HUES48 (cell line): ENCODE measurements at regions not wholly inside any gene's neighbourhood (a gene's known extent, or its start where the extent isn't known, plus 50 kb on each side); places are given as distances from the start of the nearest gene placed in this dataset.
A peak's percentile ranks its signal among the peaks of the same experiment; 100 is the strongest.

Source experiments
- H3K27ac ChIP-seq: one replicate; pipeline ENCODE4 v1.7.0; 2013; ENCODE audit warnings: low read depth, low read length, inconsistent platforms
- H3K27me3 ChIP-seq: 2 replicates; pipeline ENCODE4 v1.6.1; 2013; ENCODE audit warnings: mild to moderate bottlenecking, low read length; ENCODE audit not compliant: control insufficient read depth, insufficient read depth
- H3K36me3 ChIP-seq: 2 replicates; pipeline ENCODE4 v1.6.1; 2013; ENCODE audit warnings: low read length; ENCODE audit not compliant: control insufficient read depth, insufficient read depth
- H3K4me1 ChIP-seq: 2 replicates; pipeline ENCODE4 v1.6.1; 2013; ENCODE audit warnings: mild to moderate bottlenecking, low read length; ENCODE audit not compliant: control insufficient read depth, insufficient read depth
- H3K4me3 ChIP-seq: 2 replicates; pipeline ENCODE4 v1.5.1; 2013; ENCODE audit warnings: mild to moderate bottlenecking, low read depth, low read length
- H3K9ac ChIP-seq: 2 replicates; pipeline ENCODE4 v1.6.1; 2013; ENCODE audit warnings: mild to moderate bottlenecking, low read depth, low read length, moderate library complexity
- H3K9me3 ChIP-seq: 2 replicates; pipeline ENCODE4 v1.6.1; 2013; ENCODE audit warnings: low read length; ENCODE audit not compliant: control insufficient read depth, insufficient read depth

GRCh38 chr12:4843907-4844306 is 65.8 kb upstream of the KCNA1 start:
- H3K4me1 ChIP-seq: no peaks in the 10 kb centered on the region
- H3K27ac ChIP-seq: no peak overlapping the region
- H3K27me3 ChIP-seq: no peaks in the 10 kb centered on the region
- H3K36me3 ChIP-seq: no peaks in the 10 kb centered on the region
- no peak overlapping the region for H3K4me3 ChIP-seq
- no peaks in the 10 kb centered on the region for H3K9me3 ChIP-seq
- H3K9ac ChIP-seq: no peak overlapping the region

DNA sequence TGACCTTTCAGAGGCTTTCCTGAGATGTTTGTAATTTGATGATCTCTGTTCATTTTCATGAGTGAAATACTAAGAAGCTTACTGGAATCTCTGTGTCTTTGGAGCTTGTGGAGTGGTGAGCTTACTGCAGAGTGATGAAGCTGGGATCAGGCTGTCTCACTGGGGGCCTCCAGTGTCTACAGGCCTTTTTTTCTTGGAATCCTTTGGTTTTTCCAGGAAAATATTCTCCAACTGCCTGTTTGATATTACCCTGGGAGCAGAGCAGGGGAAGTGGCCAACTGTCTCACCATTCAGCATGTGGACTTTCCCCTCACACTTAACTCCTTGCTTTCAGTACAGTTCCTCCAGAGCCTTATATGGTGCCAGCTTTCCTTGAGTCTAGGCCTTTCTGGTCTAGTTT is 62.0 kb upstream of the KCNA1 start:
- no peak overlapping the region for H3K27ac ChIP-seq
- no peak overlapping the region for H3K4me3 ChIP-seq

GRCh38 chr12:4849115-4849541 is 60.6 kb upstream of the KCNA1 start:
- Histone ChIP-seq H3K27ac (no peak overlapping the region), H3K9me3 (no peaks in the 10 kb centered on the region), H3K4me3 (no peak overlapping the region), H3K27me3 (no peaks in the 10 kb centered on the region), H3K36me3 (no peaks in the 10 kb centered on the region; the same call in 1 of the 2 replicates), H3K4me1 (no peaks in the 10 kb centered on the region), H3K9ac (no peak overlapping the region)

More for the DNA sequence above, 62.0 kb upstream of the KCNA1 start:
- Histone ChIP-seq H3K27me3 (no peaks in the 10 kb centered on the region), H3K4me1 (no peaks in the 10 kb centered on the region), H3K9me3 (no peaks in the 10 kb centered on the region), H3K36me3 (no peaks in the 10 kb centered on the region; the same call in 1 of the 2 replicates), H3K9ac (no peak overlapping the region)

DNA sequence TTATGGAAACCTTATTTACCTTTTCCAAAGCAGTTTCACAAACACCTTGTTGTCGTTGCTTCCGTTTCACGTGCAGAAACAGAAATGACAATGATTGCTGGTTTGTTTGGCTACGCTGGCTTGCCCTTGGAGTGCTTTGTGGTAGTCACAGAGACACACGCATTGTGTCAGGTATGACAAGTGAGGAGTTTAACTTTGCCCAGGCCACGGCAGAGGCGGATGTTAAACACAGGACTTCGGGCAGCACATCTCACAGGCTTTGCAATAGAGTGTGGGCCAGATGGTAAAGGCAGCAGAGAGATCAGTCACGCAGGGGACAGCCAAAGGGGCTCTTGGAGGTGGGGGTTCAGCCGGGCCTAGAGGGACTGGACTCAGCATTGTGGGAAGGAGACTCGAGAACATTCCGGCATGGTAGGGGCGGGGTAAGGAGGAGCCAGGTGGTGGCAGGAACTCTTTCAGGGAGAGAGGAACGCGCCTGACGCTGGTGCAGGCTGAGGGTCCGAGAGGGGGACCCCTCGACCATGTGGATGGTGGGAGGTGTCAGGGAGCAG is 59.8 kb upstream of the KCNA1 start:
- Histone ChIP-seq H3K27me3 (no peaks in the 10 kb centered on the region), H3K36me3 (no peaks in the 10 kb centered on the region; the same call in 1 of the 2 replicates), H3K9me3 (no peaks in the 10 kb centered on the region), H3K4me1 (no peaks in the 10 kb centered on the region), H3K4me3 (no peak overlapping the region), H3K27ac (no peak overlapping the region), H3K9ac (no peak overlapping the region)

DNA sequence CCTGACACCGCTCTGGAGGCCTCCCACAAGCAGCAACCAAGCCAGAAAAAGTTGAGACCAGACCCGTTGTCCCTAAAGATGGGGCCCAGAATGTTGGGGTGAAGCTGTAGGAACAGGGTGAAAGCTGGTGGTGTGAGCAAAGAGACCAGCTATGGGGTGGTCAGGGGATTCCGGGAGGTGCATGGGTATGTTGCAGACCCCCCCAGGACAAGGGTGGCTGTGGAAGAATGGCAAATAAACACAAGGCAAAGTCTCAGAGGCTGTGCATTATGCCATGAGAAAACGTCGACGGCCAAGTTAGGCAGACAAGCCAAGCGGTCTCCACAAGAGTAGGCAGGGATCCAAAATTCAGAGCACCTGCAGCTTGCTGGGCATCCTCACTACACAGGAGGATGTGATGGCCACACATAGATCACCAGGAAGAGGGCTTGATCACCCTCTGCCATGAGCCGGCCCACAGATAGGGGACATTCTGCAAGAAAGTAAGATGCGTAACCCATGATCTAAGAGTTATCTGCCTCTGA is 58.8 kb upstream of the KCNA1 start:
- H3K9ac ChIP-seq: no peak overlapping the region
- no peaks in the 10 kb centered on the region for H3K27me3 ChIP-seq
- no peaks in the 10 kb centered on the region for H3K9me3 ChIP-seq
- H3K4me1 ChIP-seq: no peaks in the 10 kb centered on the region
- no peak overlapping the region for H3K27ac ChIP-seq
- H3K4me3 ChIP-seq: no peak overlapping the region
- no peaks in the 10 kb centered on the region; the same call in 1 of the 2 replicates for H3K36me3 ChIP-seq

GRCh38 chr12:4852308-4852707 is 57.4 kb upstream of the KCNA1 start:
- H3K9me3 ChIP-seq: no peaks in the 10 kb centered on the region
- H3K9ac ChIP-seq: no peak overlapping the region
- no peak overlapping the region for H3K27ac ChIP-seq
- no peaks in the 10 kb centered on the region for H3K4me1 ChIP-seq
- H3K27me3 ChIP-seq: no peaks in the 10 kb centered on the region
- H3K4me3 ChIP-seq: no peak overlapping the region
- no peaks in the 10 kb centered on the region; the same call in 1 of the 2 replicates for H3K36me3 ChIP-seq

DNA sequence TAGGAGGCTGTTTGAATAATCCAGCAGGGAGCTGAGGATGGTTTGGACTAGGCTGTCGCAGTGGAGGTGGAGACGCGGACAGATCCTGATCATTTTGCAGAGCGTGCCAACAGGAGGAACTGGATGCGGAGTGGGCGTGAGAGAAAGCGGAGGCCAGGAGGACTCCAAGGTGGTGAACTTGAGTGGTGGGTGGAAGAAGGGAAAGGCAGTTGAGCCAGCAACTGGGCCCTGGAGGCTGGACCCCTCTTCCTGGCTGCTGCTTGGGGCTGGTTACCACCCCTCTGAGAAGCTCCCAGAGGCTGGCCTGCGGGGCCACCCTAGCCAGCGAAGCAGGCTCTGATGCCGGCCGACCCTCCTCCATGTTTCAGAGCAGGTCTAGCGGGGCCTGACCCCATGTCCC is 56.8 kb upstream of the KCNA1 start:
- Histone ChIP-seq H3K4me1 (peaks cover 4% of the 10 kb centered on the region), H3K27me3 (peaks cover 1% of the 10 kb centered on the region), H3K27ac (no peak overlapping the region), H3K36me3 (no peaks in the 10 kb centered on the region; the same call in 1 of the 2 replicates), H3K4me3 (no peak overlapping the region), H3K9ac (no peak overlapping the region), H3K9me3 (no peaks in the 10 kb centered on the region)

DNA sequence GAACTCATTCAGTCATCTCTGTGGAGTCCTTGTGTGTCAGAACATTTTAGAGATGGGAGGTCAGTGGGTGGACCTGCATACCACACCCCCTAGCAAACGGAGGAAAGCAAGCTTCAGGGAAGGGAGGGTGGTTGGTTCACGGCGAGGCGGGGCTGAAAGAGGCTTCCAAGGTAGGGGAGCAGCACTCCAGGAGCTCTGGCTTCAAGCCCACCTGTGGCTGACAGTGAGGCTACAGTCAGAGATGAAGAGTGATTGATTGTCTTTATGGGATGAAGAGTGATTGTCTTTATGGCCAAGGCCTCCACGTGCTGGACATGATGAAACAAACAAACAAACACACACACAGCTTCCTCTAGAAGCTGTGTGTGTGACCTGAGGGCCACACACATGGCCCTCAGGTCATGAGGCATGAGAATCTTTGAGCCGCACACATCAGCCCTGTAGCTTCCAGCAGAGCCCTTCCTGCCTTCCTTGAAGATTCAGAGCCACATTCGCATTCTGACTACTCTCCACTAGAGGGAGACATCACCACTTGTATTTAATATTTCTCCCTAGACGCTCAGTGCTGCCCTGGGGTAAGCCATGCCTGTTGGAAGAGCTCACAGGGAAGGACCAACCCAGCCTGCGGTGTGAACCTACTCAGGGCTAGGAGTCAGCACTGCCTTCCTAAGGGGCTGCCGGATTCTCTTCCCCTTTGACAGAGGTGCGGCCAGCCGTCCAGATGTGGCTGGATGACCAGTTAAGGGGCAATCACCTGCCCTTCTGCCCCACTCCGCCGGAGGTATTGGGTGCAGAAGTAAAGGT is 54.4 kb upstream of the KCNA1 start:
- H3K27ac ChIP-seq: no peak overlapping the region
- H3K4me3 ChIP-seq: no peak overlapping the region
- H3K9ac ChIP-seq: no peak overlapping the region
- H3K9me3 ChIP-seq: no peaks in the 10 kb centered on the region
- H3K36me3 ChIP-seq: no peaks in the 10 kb centered on the region; the same call in 1 of the 2 replicates
- peaks cover 11% of the 10 kb centered on the region for H3K27me3 ChIP-seq
- peaks cover 9% of the 10 kb centered on the region for H3K4me1 ChIP-seq

GRCh38 chr12:4856596-4856995 is 53.1 kb upstream of the KCNA1 start:
- Histone ChIP-seq H3K9ac (no peak overlapping the region), H3K36me3 (no peaks in the 10 kb centered on the region), H3K27ac (no peak overlapping the region), H3K27me3 (peaks cover 11% of the 10 kb centered on the region), H3K4me3 (no peak overlapping the region), H3K4me1 (peaks cover 9% of the 10 kb centered on the region), H3K9me3 (no peaks in the 10 kb centered on the region)

GRCh38 chr12:4857472-4858291 is 52.0 kb upstream of the KCNA1 start:
- no peaks in the 10 kb centered on the region for H3K36me3 ChIP-seq
- no peak overlapping the region for H3K9ac ChIP-seq
- no peak overlapping the region for H3K27ac ChIP-seq
- no peaks in the 10 kb centered on the region for H3K9me3 ChIP-seq
- peaks cover 11% of the 10 kb centered on the region for H3K27me3 ChIP-seq
- peaks cover 9% of the 10 kb centered on the region for H3K4me1 ChIP-seq
- H3K4me3 ChIP-seq: peak overlapping the region; percentile 43; the same call in 1 of the 2 replicates
